ENCODE measurements at regions not wholly inside any gene's neighbourhood (a gene's known extent, or its start where the extent isn't known, plus 50 kb on each side); places are given as distances from the start of the nearest gene placed in this dataset.

DNA sequence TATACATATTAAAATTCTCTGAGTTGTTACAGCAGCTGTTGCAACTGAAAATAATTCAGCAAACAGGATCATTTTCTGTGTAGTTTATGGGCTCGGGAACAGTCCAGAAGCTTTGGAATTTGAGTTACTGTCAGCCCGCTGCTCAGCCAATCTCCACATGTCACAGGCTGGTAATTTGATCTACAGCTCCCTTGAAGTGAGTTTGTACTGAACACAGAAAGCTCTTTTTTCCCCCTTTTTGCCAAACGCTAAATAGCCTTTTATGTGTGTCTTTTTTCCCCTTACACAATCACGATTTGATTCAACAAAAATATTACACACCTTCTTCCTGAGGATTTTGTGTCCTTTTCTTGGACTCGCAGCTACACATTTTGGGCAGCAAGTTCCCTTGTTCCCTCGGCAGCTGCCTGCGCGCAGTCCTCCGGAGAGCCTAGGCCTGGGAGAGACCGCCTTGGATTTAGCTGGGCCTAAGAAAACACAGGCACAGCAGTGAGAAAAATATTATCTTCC lies 371.4 kb downstream of the KCNRG start:
- TF ChIP-seq GATA2 (IDR thresholded peaks at IDR 0.05; ENCODE audit: low read depth, low read length) (no peak), GATA3 (IDR thresholded peaks at IDR 0.05; ENCODE audit: low read depth, low read length) (no peak)

Measured in SH-SY5Y (cell line).